ENCODE measurements at regions not wholly inside any gene's neighbourhood (a gene's known extent, or its start where the extent isn't known, plus 50 kb on each side); places are given as distances from the start of the nearest gene placed in this dataset.

GRCh38 chr4:128358231-128358912 is 70.8 kb upstream of the PGRMC2 start:
- no peak for DNase-seq (ENCODE audit: low spot score)
- no peak for TF ChIP-seq CTCF (IDR thresholded peaks at IDR 0.05; ENCODE audit: borderline replicate concordance, control extremely low read depth, extremely low read depth, insufficient read depth, missing control alignments)
- in situ Hi-C loops (cut with MboI; ENCODE audit: low sequenced_read_pairs, unreplicated experiment), result no loop called here

- in situ Hi-C loops (cut with MboI; ENCODE audit: low sequenced_read_pairs, unreplicated experiment), result no loop called here
- TF ChIP-seq CTCF (IDR thresholded peaks at IDR 0.05; ENCODE audit: borderline replicate concordance, control extremely low read depth, extremely low read depth, insufficient read depth, missing control alignments), result no peak
- no peak for DNase-seq (ENCODE audit: low spot score)
Observed at GRCh38 chr4:128357286-128357685, 69.7 kb upstream of the PGRMC2 start.

GRCh38 chr4:128355305-128355704 is 67.7 kb upstream of the PGRMC2 start:
- DNase-seq (ENCODE audit: low spot score), result no peak
- no peak for TF ChIP-seq CTCF (IDR thresholded peaks at IDR 0.05; ENCODE audit: borderline replicate concordance, control extremely low read depth, extremely low read depth, insufficient read depth, missing control alignments)
- in situ Hi-C loops (cut with MboI; ENCODE audit: low sequenced_read_pairs, unreplicated experiment), result no loop called here

GRCh38 chr4:128354205-128354821 is 66.7 kb upstream of the PGRMC2 start:
- in situ Hi-C loops (cut with MboI; ENCODE audit: low sequenced_read_pairs, unreplicated experiment), result no loop called here
- DNase-seq (ENCODE audit: low spot score), result no peak
- no peak for TF ChIP-seq CTCF (IDR thresholded peaks at IDR 0.05; ENCODE audit: borderline replicate concordance, control extremely low read depth, extremely low read depth, insufficient read depth, missing control alignments)

GRCh38 chr4:128353791-128354190 is 66.2 kb upstream of the PGRMC2 start:
- DNase-seq (ENCODE audit: low spot score), result no peak
- in situ Hi-C loops (cut with MboI; ENCODE audit: low sequenced_read_pairs, unreplicated experiment), result no loop called here
- no peak for TF ChIP-seq CTCF (IDR thresholded peaks at IDR 0.05; ENCODE audit: borderline replicate concordance, control extremely low read depth, extremely low read depth, insufficient read depth, missing control alignments)

GRCh38 chr4:128351502-128351901 is 63.9 kb upstream of the PGRMC2 start:
- in situ Hi-C loops (cut with MboI; ENCODE audit: low sequenced_read_pairs, unreplicated experiment), result no loop called here
- no peak for DNase-seq (ENCODE audit: low spot score)
- no peak for TF ChIP-seq CTCF (IDR thresholded peaks at IDR 0.05; ENCODE audit: borderline replicate concordance, control extremely low read depth, extremely low read depth, insufficient read depth, missing control alignments)
